ENCODE measurements at regions not wholly inside any gene's neighbourhood (a gene's known extent, or its start where the extent isn't known, plus 50 kb on each side); places are given as distances from the start of the nearest gene placed in this dataset.

GRCh38 chr16:64534180-64534780 is 587.6 kb downstream of the CDH11 start:
- TF ChIP-seq POLR2AphosphoS5 (IDR thresholded peaks at IDR 0.05; ENCODE audit: low read depth, low read length) (no peak), CTCF (IDR thresholded peaks at IDR 0.05) (no peak), TCF7L2 (IDR thresholded peaks at IDR 0.05; ENCODE audit: low read depth, low read length) (no peak), SIN3A (IDR thresholded peaks at IDR 0.05; ENCODE audit: borderline replicate concordance, insufficient read depth, low read depth, low read length) (no peak)
